NCI-H524 (cell line): ENCODE measurements at regions not wholly inside any gene's neighbourhood (a gene's known extent, or its start where the extent isn't known, plus 50 kb on each side); places are given as distances from the start of the nearest gene placed in this dataset.
"Not testable (repeated sequence)": the region's sequence is repeated elsewhere in the genome, so short reads cannot be mapped to it uniquely, and the experiment has no call there.

Experiments used
- DNase-seq, 2 experiments: peaks; one replicate each; lab custom pipeline; 2025; lab: John Stamatoyannopoulos, UW

DNA sequence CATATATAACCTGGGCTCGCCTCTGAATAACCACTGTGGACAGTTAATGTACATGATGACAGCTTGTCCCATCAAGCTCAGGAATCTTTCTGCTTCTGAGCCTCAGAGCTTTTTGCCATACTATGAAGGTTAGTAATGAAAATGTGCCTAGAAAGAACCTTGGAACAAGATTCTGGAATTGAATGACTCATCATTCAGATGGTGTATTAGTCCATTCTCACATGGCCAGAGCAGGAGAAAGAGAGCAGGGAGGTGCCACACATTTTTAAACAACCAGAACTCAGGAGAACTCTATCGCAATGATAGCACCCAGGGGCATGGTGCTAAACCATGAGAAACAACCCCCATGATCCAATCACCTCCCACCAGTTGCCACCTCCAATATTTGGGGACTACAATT lies 542.1 kb downstream of the PRR16 start:
- DNase-seq: no peak

GRCh38 chr5:121008041-121008440 lies 543.9 kb downstream of the PRR16 start:
- DNase-seq: no peak

DNA sequence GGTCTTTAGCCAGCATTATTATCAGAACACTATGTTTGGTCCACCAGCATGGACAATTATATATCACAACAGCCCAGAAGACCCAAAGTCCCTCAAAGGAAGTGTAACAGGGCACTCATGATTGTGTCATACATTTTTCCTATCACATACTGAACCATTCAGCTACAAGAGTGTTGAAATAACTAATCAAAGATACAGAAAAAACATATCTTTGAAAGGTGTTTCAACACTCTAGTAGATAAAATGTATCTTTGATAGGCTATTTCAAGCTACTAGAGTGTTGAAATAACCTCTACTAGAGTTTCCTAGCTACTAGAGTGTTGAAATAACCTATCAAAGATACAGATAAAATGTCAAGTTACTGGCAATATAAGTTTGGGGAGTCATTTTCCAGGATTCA lies 545.0 kb downstream of the PRR16 start:
- DNase-seq: no peak

GRCh38 chr5:121018004-121018403 lies 553.9 kb downstream of the PRR16 start:
- no peak for DNase-seq

DNA sequence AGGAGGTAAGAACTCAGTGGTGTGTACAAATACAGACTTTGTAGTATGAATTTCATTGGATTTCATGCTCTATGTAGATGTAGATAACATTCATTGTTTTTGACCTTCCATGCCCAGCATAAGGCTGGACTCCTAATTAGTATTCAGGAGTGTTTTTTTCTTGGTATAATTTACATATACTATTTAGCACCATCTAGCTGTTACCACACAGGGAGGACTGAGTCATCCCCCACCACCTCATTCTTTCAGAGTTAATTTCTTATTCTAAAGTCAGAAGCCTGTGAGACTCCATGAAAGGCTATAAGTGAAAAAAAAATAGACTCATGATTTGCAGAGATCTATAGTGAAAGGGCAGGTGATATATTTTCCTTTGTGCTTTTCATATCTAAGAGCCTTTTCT lies 555.0 kb downstream of the PRR16 start:
- no peak for DNase-seq

GRCh38 chr5:121019734-121020133 lies 555.6 kb downstream of the PRR16 start:
- DNase-seq: no peak

- DNase-seq: no peak
These were observed 557.6 kb downstream of the PRR16 start for GRCh38 chr5:121021681-121022080.

- no peak for DNase-seq
These were observed 560.6 kb downstream of the PRR16 start for GRCh38 chr5:121024416-121025311.

- no peak for DNase-seq
These were observed 561.6 kb downstream of the PRR16 start for GRCh38 chr5:121025671-121026070.

DNA sequence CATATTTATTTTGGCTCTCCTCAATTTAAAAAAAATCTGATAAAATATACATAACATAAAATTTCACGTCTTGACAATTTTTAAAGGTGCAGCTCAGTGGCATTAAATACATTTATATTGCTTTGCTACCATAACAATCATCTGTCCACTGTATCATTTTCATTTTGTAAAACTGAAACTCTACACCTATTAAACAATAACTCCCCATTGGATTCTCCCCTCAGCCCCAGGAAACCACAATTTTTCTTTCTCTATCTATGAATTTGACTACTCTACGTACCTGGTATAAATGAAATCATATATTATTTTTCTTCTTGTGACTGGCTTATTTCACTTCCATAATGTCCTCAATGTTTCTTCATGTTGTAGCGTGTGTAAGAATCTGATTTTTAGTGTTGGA lies 563.5 kb downstream of the PRR16 start:
- DNase-seq: no peak

- no peak for DNase-seq
These were observed 565.6 kb downstream of the PRR16 start for GRCh38 chr5:121029536-121030245.

DNA sequence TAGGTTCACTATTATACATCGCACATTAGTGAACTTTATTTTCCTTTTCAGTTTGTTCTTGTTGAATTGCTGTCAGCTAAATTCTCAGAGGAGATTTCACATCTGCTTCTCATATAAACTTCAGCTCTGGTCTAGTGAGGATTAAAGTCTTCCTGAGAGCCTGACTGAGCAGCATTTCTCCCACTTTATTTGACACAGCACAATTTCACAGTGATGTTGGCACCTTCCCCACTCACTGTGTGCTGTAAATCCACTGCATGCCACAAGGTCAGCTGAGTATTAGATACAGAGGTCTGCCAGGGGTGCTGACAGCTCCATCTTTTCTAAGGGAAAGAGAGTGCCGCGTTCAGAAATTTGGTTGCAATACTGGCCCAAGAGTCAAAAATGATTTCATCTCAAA lies 567.4 kb downstream of the PRR16 start:
- DNase-seq: no peak

DNA sequence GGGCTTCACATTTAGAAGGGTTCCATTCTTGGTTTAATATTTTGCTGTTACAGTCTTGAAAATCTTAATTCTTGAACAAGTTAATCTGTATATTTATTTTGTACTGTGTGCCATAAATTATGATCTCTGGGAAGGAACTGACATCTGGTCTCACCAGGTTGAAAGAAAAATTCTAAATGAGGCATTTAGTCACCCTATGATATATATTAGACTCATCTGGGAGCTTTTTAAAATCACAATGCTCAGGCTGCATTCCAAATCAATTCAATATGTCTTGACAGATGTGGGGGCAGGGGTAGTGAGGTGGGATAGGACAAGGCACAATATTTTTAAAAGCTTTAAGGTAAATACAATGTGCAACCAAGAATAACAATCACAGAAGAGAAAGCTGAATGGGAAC lies 569.2 kb downstream of the PRR16 start:
- DNase-seq: no peak

DNA sequence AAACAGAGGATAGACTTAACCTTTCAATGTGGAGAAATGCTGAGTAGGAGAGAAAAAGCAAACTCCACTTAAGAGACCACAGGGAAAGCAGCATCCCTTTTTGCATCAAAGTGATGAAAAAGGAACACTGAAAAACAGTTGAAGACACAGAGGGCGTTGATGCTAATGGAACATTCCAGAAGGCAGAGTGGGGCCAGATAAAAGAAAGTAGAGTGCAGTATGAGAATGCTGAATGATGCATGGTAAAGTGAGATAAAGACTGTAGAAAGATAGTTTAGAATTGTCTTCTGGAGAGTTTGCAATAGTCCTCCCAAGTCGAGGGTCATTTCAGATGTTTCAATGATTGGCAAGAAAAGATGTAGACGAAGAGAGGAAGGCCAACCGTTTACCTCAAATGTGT lies 574.3 kb downstream of the PRR16 start:
- no peak for DNase-seq

- no peak for DNase-seq
These were observed 585.9 kb downstream of the PRR16 start for GRCh38 chr5:121049971-121050370.

DNA sequence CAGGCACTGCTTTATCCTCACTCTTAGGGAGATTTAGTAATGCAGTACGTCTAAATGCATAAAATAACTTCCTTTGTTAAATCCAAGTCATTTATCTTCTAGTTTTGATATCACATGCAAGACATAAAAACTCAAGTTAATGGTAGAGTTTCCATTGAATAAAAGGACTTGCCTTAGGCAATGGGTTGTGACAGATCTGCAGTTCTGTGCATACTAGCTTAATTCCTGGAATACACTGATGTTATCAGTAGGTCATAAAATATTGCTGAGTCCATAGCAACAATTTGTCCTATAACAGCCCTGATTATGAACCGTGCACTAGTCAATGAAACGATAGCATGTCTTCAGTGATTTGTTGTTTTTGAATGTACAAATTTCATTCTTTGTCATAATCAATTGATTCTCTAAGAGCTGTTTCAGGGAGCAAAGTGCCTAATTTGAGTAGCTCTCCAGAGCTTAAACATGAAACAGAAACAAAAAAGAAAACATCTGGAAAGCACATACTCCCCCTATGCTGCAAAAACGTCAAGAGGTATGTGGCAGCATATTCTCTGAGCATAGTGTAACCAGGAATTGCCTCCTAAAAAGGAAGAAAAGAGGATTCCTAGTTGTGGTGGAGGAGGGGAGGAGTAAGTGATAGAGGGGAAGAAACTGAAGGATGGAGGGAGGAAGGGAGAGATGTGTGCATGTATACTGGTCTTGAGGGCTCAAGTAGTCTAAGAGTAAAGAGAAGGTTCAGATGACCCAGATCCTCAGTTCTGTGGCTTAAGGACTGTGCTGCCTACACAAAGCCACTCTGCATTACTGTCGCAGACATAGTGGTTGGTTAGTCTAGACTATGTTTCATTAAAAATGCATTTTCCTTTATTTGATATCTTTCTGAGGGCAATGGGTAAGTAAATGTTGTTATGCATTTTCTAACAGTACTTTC lies 589.2 kb downstream of the PRR16 start:
- no peak for DNase-seq

DNA sequence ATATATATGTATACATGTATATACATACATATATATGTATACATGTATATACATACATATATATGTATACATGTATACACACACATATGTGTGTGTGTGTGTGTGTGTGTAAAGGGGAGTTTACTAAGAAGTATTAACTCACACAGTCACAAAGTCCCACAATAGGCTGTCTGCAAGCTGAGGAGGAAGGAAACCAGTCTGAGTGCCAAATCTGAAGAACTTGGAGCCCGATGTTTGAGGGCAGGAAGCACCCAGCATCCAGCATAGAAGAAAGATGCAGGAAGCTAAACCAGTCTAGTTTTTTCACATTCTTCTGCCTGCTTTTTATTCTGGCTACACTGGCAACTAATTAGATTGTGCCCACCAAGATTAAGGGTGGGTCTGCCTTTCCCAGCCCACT lies 591.5 kb downstream of the PRR16 start:
- DNase-seq: no peak

GRCh38 chr5:121064241-121064640 lies 600.1 kb downstream of the PRR16 start:
- DNase-seq: not testable (repeated sequence)

DNA sequence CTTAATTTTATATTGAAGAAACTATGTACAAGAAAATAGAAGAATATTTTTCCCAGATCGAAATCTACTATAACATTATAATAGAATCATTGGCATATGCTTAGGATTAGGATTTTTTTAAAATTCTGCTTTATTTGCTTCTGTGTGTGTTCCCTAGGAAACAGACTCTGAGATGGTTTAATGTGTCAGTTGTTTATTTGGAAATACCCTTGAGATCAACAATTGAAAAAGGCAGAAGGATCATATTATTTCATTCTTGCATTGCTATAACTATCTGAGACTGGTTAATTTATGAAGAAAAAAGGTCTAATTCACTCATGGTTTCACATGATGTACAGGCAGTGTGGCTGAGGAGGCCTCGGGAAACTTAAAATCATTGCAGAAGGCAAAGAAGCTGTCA lies 622.6 kb downstream of the PRR16 start:
- no peak for DNase-seq

GRCh38 chr5:121087560-121087959 lies 623.5 kb downstream of the PRR16 start:
- no peak for DNase-seq

- no peak for DNase-seq
These were observed 624.2 kb downstream of the PRR16 start for GRCh38 chr5:121088341-121088740.

DNA sequence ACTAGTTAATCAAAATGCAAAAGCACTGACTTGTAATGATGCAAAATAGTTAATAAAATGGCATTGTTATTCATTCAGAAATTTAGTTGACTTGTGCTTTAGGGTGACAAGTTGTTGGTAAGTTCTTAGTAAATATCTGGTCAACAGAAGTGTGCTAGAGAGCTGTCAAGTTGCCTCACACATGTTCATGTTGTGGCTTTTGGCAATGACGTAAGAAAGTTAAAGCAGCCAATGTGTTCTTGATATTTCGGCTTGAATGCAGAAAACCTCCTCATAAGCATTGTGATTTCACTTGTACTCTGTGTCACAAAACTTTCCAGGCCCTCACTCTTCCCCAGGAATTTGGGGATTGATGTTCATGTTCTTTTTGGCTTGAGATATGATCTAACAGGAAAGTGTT lies 626.7 kb downstream of the PRR16 start:
- no peak for DNase-seq
